ENCODE measurements at regions not wholly inside any gene's neighbourhood (a gene's known extent, or its start where the extent isn't known, plus 50 kb on each side); places are given as distances from the start of the nearest gene placed in this dataset.

GRCh38 chr9:108618906-108619550 is 236.8 kb downstream of the ACTL7B start:
- in situ Hi-C loops (cut with MboI; ENCODE audit: low sequenced_read_pairs), result no loop called here

GRCh38 chr9:108617676-108618075 is 238.1 kb downstream of the ACTL7B start:
- in situ Hi-C loops (cut with MboI; ENCODE audit: low sequenced_read_pairs), result no loop called here

GRCh38 chr9:108615152-108615551 is 240.6 kb downstream of the ACTL7B start:
- in situ Hi-C loops (cut with MboI; ENCODE audit: low sequenced_read_pairs), result no loop called here

- in situ Hi-C loops (cut with MboI; ENCODE audit: low sequenced_read_pairs), result no loop called here
Measured at GRCh38 chr9:108612513-108612912, 243.3 kb downstream of the ACTL7B start.

GRCh38 chr9:108609897-108610253 is 245.9 kb downstream of the ACTL7B start:
- in situ Hi-C loops (cut with MboI; ENCODE audit: low sequenced_read_pairs), result no loop called here

- in situ Hi-C loops (cut with MboI; ENCODE audit: low sequenced_read_pairs), result no loop called here
Measured at GRCh38 chr9:108609227-108609896, 246.4 kb downstream of the ACTL7B start.

- in situ Hi-C loops (cut with MboI; ENCODE audit: low sequenced_read_pairs), result no loop called here
Measured at GRCh38 chr9:108607607-108608006, 248.2 kb downstream of the ACTL7B start.

- in situ Hi-C loops (cut with MboI; ENCODE audit: low sequenced_read_pairs), result no loop called here
Measured at GRCh38 chr9:108606401-108606800, 249.4 kb downstream of the ACTL7B start.

- in situ Hi-C loops (cut with MboI; ENCODE audit: low sequenced_read_pairs), result no loop called here
Measured at GRCh38 chr9:108603141-108603540, 252.6 kb downstream of the ACTL7B start.

- in situ Hi-C loops (cut with MboI; ENCODE audit: low sequenced_read_pairs), result no loop called here
Measured at GRCh38 chr9:108600896-108601295, 254.9 kb downstream of the ACTL7B start.

- in situ Hi-C loops (cut with MboI; ENCODE audit: low sequenced_read_pairs), result no loop called here
Measured at GRCh38 chr9:108599571-108599970, 256.2 kb downstream of the ACTL7B start.

GRCh38 chr9:108591121-108591520 is 264.7 kb downstream of the ACTL7B start:
- in situ Hi-C loops (cut with MboI; ENCODE audit: low sequenced_read_pairs), result no loop called here

GRCh38 chr9:108588246-108588645 is 267.5 kb downstream of the ACTL7B start:
- in situ Hi-C loops (cut with MboI; ENCODE audit: low sequenced_read_pairs), result no loop called here

- in situ Hi-C loops (cut with MboI; ENCODE audit: low sequenced_read_pairs), result no loop called here
Measured at GRCh38 chr9:108586471-108587139, 269.2 kb downstream of the ACTL7B start.

- in situ Hi-C loops (cut with MboI; ENCODE audit: low sequenced_read_pairs), result no loop called here
Measured at GRCh38 chr9:108584860-108585259, 270.9 kb downstream of the ACTL7B start.

- in situ Hi-C loops (cut with MboI; ENCODE audit: low sequenced_read_pairs), result no loop called here
Measured at GRCh38 chr9:108582726-108583125, 273.1 kb downstream of the ACTL7B start.

- in situ Hi-C loops (cut with MboI; ENCODE audit: low sequenced_read_pairs), result no loop called here
Measured at GRCh38 chr9:108579757-108580439, 275.9 kb downstream of the ACTL7B start.

- in situ Hi-C loops (cut with MboI; ENCODE audit: low sequenced_read_pairs), result no loop called here
Measured at GRCh38 chr9:108575276-108575675, 280.5 kb downstream of the ACTL7B start.

- in situ Hi-C loops (cut with MboI; ENCODE audit: low sequenced_read_pairs), result loop anchor here (25.0 kb wide), 1 partner anchor 1157 kb away; no protein-coding TSS in a partner anchor
Measured at GRCh38 chr9:108569624-108570023, 286.2 kb downstream of the ACTL7B start.

GRCh38 chr9:108568093-108568492 is 287.7 kb downstream of the ACTL7B start:
- in situ Hi-C loops (cut with MboI; ENCODE audit: low sequenced_read_pairs), result loop anchor here (25.0 kb wide), 1 partner anchor 1156 kb away; no protein-coding TSS in a partner anchor

- in situ Hi-C loops (cut with MboI; ENCODE audit: low sequenced_read_pairs), result loop anchor here (25.0 kb wide), 1 partner anchor 1155 kb away; no protein-coding TSS in a partner anchor
Measured at GRCh38 chr9:108567571-108567970, 288.2 kb downstream of the ACTL7B start.
